ENCODE measurements at regions not wholly inside any gene's neighbourhood (a gene's known extent, or its start where the extent isn't known, plus 50 kb on each side); places are given as distances from the start of the nearest gene placed in this dataset.
A peak's percentile ranks its signal among the peaks of the same experiment; 100 is the strongest.

DNA sequence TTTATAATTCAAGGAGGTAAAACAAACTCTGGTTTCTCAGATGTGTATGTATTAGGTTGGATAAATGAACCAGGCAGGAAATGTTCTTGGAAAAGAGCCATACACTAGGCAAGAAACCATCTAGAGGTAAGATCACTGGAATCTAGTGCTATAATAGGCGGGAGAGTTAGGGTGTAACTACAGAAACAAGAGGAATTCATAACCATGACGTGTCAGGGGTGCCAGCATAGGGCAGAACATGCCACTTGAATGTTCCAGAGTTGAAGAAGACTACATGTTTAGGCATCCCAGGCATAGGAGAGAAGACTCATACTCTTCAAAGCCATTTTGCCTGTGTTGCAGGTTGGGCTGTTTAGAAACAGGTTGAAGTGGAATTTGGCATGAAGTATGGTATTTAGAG lies 198.7 kb downstream of the CCNG2 start (continued):
- TF ChIP-seq EP300 (IDR thresholded peaks at IDR 0.05; ENCODE audit: borderline replicate concordance in 1 of 2, low read depth in 1 of 2, low read length in 1 of 2) (no peak), SIN3A (IDR thresholded peaks at IDR 0.05; ENCODE audit: borderline replicate concordance, low read depth, low read length) (no peak), POLR2AphosphoS5 (IDR thresholded peaks at IDR 0.05; ENCODE audit: low read depth, low read length) (no peak)
- TF ChIP-seq, protein P1, sequence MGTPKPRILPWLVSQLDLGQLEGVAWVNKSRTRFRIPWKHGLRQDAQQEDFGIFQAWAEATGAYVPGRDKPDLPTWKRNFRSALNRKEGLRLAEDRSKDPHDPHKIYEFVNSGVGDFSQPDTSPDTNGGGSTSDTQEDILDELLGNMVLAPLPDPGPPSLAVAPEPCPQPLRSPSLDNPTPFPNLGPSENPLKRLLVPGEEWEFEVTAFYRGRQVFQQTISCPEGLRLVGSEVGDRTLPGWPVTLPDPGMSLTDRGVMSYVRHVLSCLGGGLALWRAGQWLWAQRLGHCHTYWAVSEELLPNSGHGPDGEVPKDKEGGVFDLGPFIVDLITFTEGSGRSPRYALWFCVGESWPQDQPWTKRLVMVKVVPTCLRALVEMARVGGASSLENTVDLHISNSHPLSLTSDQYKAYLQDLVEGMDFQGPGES (IDR thresholded peaks at IDR 0.05; ENCODE audit: low read depth, low read length) = no peak
- TF ChIP-seq, protein P2, sequence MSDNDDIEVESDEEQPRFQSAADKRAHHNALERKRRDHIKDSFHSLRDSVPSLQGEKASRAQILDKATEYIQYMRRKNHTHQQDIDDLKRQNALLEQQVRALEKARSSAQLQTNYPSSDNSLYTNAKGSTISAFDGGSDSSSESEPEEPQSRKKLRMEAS (IDR thresholded peaks at IDR 0.05; ENCODE audit: low read depth) = no peak

DNA sequence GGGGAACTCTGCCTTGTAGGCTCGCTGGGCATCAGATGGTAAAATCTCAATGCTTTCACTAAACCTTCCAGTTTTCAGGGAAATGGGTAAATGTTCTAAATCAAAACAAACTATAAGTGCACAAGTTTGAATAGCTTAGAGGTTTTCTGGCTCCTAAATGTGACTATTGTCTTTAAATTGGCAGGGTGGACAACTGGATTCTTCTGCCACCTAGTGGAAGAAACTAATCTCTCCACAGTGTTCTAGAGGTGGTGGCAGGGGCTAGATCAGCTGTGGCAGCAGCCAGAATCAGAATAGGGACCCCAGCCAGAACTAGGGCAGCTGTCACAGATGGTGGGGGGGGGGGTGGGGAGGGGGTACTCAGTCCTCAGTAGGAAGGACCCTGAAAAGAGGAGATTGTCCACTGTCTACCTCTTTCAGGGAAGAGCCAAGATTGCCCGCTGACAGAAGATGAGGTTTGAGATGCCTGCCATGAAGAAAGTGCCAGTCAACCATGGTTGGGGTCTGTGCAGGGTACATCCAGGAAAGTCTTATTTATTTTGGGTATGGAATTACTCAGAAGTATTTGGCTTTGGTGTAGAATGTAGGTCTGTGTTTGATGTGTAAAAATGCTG lies 201.4 kb downstream of the CCNG2 start:
- H3K4me1 ChIP-seq (ENCODE audit: control insufficient read depth in 1 of 2, insufficient read depth in 2 of 2, low read depth in 1 of 2, low read length in 1 of 2) = no peaks in the 10 kb centered on the region
- peak; percentile 53 for TF ChIP-seq SMC3 (IDR thresholded peaks at IDR 0.05; ENCODE audit: low read depth, low read length)
- TF ChIP-seq RAD21 (IDR thresholded peaks at IDR 0.05; ENCODE audit: low read length) = peak; percentile 62
- TF ChIP-seq, protein P3, sequence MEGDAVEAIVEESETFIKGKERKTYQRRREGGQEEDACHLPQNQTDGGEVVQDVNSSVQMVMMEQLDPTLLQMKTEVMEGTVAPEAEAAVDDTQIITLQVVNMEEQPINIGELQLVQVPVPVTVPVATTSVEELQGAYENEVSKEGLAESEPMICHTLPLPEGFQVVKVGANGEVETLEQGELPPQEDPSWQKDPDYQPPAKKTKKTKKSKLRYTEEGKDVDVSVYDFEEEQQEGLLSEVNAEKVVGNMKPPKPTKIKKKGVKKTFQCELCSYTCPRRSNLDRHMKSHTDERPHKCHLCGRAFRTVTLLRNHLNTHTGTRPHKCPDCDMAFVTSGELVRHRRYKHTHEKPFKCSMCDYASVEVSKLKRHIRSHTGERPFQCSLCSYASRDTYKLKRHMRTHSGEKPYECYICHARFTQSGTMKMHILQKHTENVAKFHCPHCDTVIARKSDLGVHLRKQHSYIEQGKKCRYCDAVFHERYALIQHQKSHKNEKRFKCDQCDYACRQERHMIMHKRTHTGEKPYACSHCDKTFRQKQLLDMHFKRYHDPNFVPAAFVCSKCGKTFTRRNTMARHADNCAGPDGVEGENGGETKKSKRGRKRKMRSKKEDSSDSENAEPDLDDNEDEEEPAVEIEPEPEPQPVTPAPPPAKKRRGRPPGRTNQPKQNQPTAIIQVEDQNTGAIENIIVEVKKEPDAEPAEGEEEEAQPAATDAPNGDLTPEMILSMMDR (IDR thresholded peaks at IDR 0.05) = peak; percentile 67
- no peak for TF ChIP-seq EP300 (IDR thresholded peaks at IDR 0.05; ENCODE audit: borderline replicate concordance in 1 of 2, low read depth in 1 of 2, low read length in 1 of 2)
- H2AFZ ChIP-seq (ENCODE audit: low read depth) = no peak overlapping the region
- WGBS (ENCODE audit: low lambda C conversion rate) = 3% methylated on average over 2 of the region's 2 CpGs
- POLR2A ChIA-PET = no interaction called here
- no peak overlapping the region for H3K4me2 ChIP-seq
- no peaks in the 10 kb centered on the region for H3K79me2 ChIP-seq (ENCODE audit: insufficient read depth)
- no peak overlapping the region for H3K9ac ChIP-seq
- no peaks in the 10 kb centered on the region for H3K9me3 ChIP-seq
- no peak overlapping the region for H3K4me3 ChIP-seq (ENCODE audit: low read depth in 2 of 2, low read length in 1 of 2)
- no peaks in the 10 kb centered on the region for H3K9me2 ChIP-seq
- H3F3A ChIP-seq (replicated peaks; ENCODE audit: insufficient read depth) = no peaks in the 10 kb centered on the region
- H3K27ac ChIP-seq (ENCODE audit: low read depth in 2 of 2, low read length in 1 of 2) = no peak overlapping the region
- peaks cover 13% of the 10 kb centered on the region; the same call in 1 of the 2 replicates for H3K27me3 ChIP-seq (ENCODE audit: insufficient read depth)
- DNase-seq = peak; percentile 42
- H3K36me3 ChIP-seq (replicated peaks in 1 of 2; ENCODE audit: control insufficient read depth in 1 of 2, insufficient read depth in 2 of 2, low read length in 1 of 2) = no peaks in the 10 kb centered on the region
- CTCF ChIA-PET = interaction anchor here (0.6 to 4.1 kb wide), 33 partner anchors 8 to 263 kb away, joined by 3 to 47 read pairs (median 3); no protein-coding TSS in a partner anchor
- H4K20me1 ChIP-seq (ENCODE audit: insufficient read depth) = no peaks in the 10 kb centered on the region

- CTCF ChIA-PET = interaction anchor here (0.6 to 4.1 kb wide), 4 partner anchors 10 to 121 kb away, joined by 3 to 47 read pairs (median 14); no protein-coding TSS in a partner anchor
- H3K9me2 ChIP-seq = no peaks in the 10 kb centered on the region
- no peak overlapping the region for H3K4me3 ChIP-seq (ENCODE audit: low read depth in 2 of 2, low read length in 1 of 2)
- H3K4me1 ChIP-seq (ENCODE audit: control insufficient read depth in 1 of 2, insufficient read depth in 2 of 2, low read depth in 1 of 2, low read length in 1 of 2) = no peaks in the 10 kb centered on the region
- H3K36me3 ChIP-seq (replicated peaks in 1 of 2; ENCODE audit: control insufficient read depth in 1 of 2, insufficient read depth in 2 of 2, low read length in 1 of 2) = no peaks in the 10 kb centered on the region
- H4K20me1 ChIP-seq (ENCODE audit: insufficient read depth) = no peaks in the 10 kb centered on the region
- H3K27me3 ChIP-seq (ENCODE audit: insufficient read depth) = peaks cover 13% of the 10 kb centered on the region; the same call in 1 of the 2 replicates
- H3K79me2 ChIP-seq (ENCODE audit: insufficient read depth) = no peaks in the 10 kb centered on the region
- H3K9ac ChIP-seq = no peak overlapping the region
- WGBS (ENCODE audit: low lambda C conversion rate) = 6% methylated on average over 4 of the region's 4 CpGs
- H3F3A ChIP-seq (replicated peaks; ENCODE audit: insufficient read depth) = no peaks in the 10 kb centered on the region
- no peak overlapping the region for H2AFZ ChIP-seq (ENCODE audit: low read depth)
- no peak for DNase-seq
- POLR2A ChIA-PET = no interaction called here
- no peak overlapping the region for H3K4me2 ChIP-seq
- H3K27ac ChIP-seq (ENCODE audit: low read depth in 2 of 2, low read length in 1 of 2) = no peak overlapping the region
- no peaks in the 10 kb centered on the region for H3K9me3 ChIP-seq
- TF ChIP-seq EP300 (IDR thresholded peaks at IDR 0.05; ENCODE audit: borderline replicate concordance in 1 of 2, low read depth in 1 of 2, low read length in 1 of 2) = no peak
- TF ChIP-seq TCF12 (IDR thresholded peaks at IDR 0.05) = no peak
- no peak for TF ChIP-seq RCOR1 (IDR thresholded peaks at IDR 0.05; ENCODE audit: low read length)
- TF ChIP-seq FOXM1 (IDR thresholded peaks at IDR 0.05; ENCODE audit: low read depth) = no peak
- TF ChIP-seq YY1 (IDR thresholded peaks at IDR 0.05; ENCODE audit: low read depth) = no peak
- TF ChIP-seq NFIC (IDR thresholded peaks at IDR 0.05; ENCODE audit: borderline replicate concordance) = no peak
- TF ChIP-seq GATA2 (CRISPR knock-in tag; IDR thresholded peaks at IDR 0.05) = no peak
- TF ChIP-seq JUND (IDR thresholded peaks at IDR 0.05) = no peak
- TF ChIP-seq, protein P1 (IDR thresholded peaks at IDR 0.05; ENCODE audit: low read depth, low read length) = no peak
- no peak for TF ChIP-seq FOSL2 (IDR thresholded peaks at IDR 0.05; ENCODE audit: borderline replicate concordance, low read depth)
- TF ChIP-seq GABPA (IDR thresholded peaks at IDR 0.05; ENCODE audit: low read depth) = no peak
- TF ChIP-seq, protein P2 (IDR thresholded peaks at IDR 0.05; ENCODE audit: low read depth) = no peak
- TF ChIP-seq, protein P4, sequence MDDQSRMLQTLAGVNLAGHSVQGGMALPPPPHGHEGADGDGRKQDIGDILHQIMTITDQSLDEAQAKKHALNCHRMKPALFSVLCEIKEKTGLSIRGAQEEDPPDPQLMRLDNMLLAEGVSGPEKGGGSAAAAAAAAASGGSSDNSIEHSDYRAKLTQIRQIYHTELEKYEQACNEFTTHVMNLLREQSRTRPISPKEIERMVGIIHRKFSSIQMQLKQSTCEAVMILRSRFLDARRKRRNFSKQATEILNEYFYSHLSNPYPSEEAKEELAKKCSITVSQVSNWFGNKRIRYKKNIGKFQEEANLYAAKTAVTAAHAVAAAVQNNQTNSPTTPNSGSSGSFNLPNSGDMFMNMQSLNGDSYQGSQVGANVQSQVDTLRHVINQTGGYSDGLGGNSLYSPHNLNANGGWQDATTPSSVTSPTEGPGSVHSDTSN (IDR thresholded peaks at IDR 0.05) = no peak
- no peak for TF ChIP-seq TEAD4 (IDR thresholded peaks at IDR 0.05; ENCODE audit: borderline replicate concordance, insufficient read depth)
- TF ChIP-seq SIN3A (IDR thresholded peaks at IDR 0.05; ENCODE audit: borderline replicate concordance, low read depth, low read length) = no peak
- no peak for TF ChIP-seq EZH2phosphoT487 (IDR thresholded peaks at IDR 0.05; ENCODE audit: borderline replicate concordance, low read depth)
These were observed 203.4 kb downstream of the CCNG2 start for GRCh38 chr4:77360451-77360850.

Data from SK-N-SH (cell line).